GM23338 (cell line): ENCODE measurements at regions not wholly inside any gene's neighbourhood (a gene's known extent, or its start where the extent isn't known, plus 50 kb on each side); places are given as distances from the start of the nearest gene placed in this dataset.

ENCODE experiments used
- ATAC-seq: fragments of 200-7000 bp; cut with Tn5 transposase; 3 replicates; pipeline ENCODE4 v1.9.1; 2020
- DNase-seq: peaks from one replicate; pipeline ENCODE4 v3.0.0-alpha.2; 2015; ENCODE audit warnings: low spot score
- H2AFZ ChIP-seq: fragments of 200-600 bp; sonication (generic); 2 replicates; pipeline ENCODE4 v1.8.0; 2016; ENCODE audit warnings: antibody characterized with exemption, mild to moderate bottlenecking, moderate library complexity
- H3F3A ChIP-seq: fragments of 200-600 bp; sonication (generic); replicated peaks from 2 replicates; pipeline ENCODE4 v1.8.0; 2017; ENCODE audit warnings: antibody characterized with exemption, mixed run types, low read depth
- H3K27ac ChIP-seq: fragments of 200-600 bp; sonication (generic); 2 replicates; pipeline ENCODE4 v1.6.1; 2016; ENCODE audit warnings: low read depth
- H3K27me3 ChIP-seq: fragments of 200-600 bp; sonication (generic); 2 replicates; pipeline ENCODE4 v1.8.0; 2016; ENCODE audit warnings: mild to moderate bottlenecking, mixed run types, moderate library complexity; ENCODE audit not compliant: insufficient read depth
- H3K36me3 ChIP-seq: fragments of 200-600 bp; sonication (generic); 2 replicates; pipeline ENCODE4 v1.8.0; 2016; ENCODE audit warnings: mild to moderate bottlenecking; ENCODE audit not compliant: insufficient read depth
- H3K4me1 ChIP-seq: fragments of 200-600 bp; sonication (generic); 2 replicates; pipeline ENCODE4 v1.8.0; 2016; ENCODE audit warnings: mild to moderate bottlenecking, moderate library complexity; ENCODE audit not compliant: insufficient read depth
- H3K4me2 ChIP-seq: fragments of 200-600 bp; sonication (generic); 2 replicates; pipeline ENCODE4 v1.7.1; 2017; ENCODE audit warnings: mixed run types
- H3K4me3 ChIP-seq: fragments of 200-600 bp; sonication (generic); 2 replicates; pipeline ENCODE4 v1.6.1; 2016; ENCODE audit warnings: mixed run types
- H3K79me2 ChIP-seq: fragments of 200-600 bp; sonication (generic); replicated peaks from 2 replicates; pipeline ENCODE4 v1.8.0; 2017; ENCODE audit warnings: mild to moderate bottlenecking; ENCODE audit not compliant: insufficient read depth
- H3K9me2 ChIP-seq: fragments of 200-600 bp; sonication (generic); 2 replicates; pipeline ENCODE4 v1.8.0; 2017; ENCODE audit not compliant: insufficient read depth
- H4K20me1 ChIP-seq: fragments of 200-600 bp; sonication (generic); replicated peaks from 2 replicates; pipeline ENCODE4 v1.8.0; 2017; ENCODE audit warnings: mild to moderate bottlenecking; ENCODE audit not compliant: insufficient read depth
- H3K27ac Mint-ChIP-seq: 2 replicates; pipeline ENCODE4 v1.8.0; 2020; ENCODE audit warnings: inconsistent platforms, mild to moderate bottlenecking, moderate library complexity, mixed read lengths
- H3K27me3 Mint-ChIP-seq: 3 replicates; pipeline ENCODE4 v1.8.0; 2022; ENCODE audit warnings: low read depth, mild to moderate bottlenecking, moderate library complexity, mixed read lengths, inconsistent platforms; ENCODE audit not compliant: insufficient read depth, poor library complexity
- H3K36me3 Mint-ChIP-seq: 3 replicates; pipeline ENCODE4 v1.8.0; 2021; ENCODE audit warnings: low read depth, mild to moderate bottlenecking, inconsistent platforms, moderate library complexity, mixed read lengths
- H3K4me1 Mint-ChIP-seq: 3 replicates; pipeline ENCODE4 v1.8.0; 2020; ENCODE audit warnings: mild to moderate bottlenecking, inconsistent platforms, mixed read lengths
- H3K4me3 Mint-ChIP-seq: 3 replicates; pipeline ENCODE4 v1.8.0; 2021; ENCODE audit warnings: moderate library complexity, mild to moderate bottlenecking, inconsistent platforms, mixed read lengths
- H3K9me3 Mint-ChIP-seq: 3 replicates; pipeline ENCODE4 v1.8.0; 2020; ENCODE audit warnings: moderate library complexity, mild to moderate bottlenecking, inconsistent platforms, mixed read lengths
- EZH2 ChIP-seq: fragments of 200-600 bp; sonication (generic); IDR thresholded peaks from one replicate; pipeline ENCODE4 v1.8.0; 2017; ENCODE audit warnings: antibody characterized with exemption, mild to moderate bottlenecking, low read depth; ENCODE audit not compliant: unreplicated experiment
- EZH2phosphoT487 ChIP-seq: fragments of 200-600 bp; sonication (generic); IDR thresholded peaks from one replicate; pipeline ENCODE4 v1.8.1; 2018; ENCODE audit warnings: antibody characterized with exemption; ENCODE audit not compliant: unreplicated experiment
- JUNB ChIP-seq: IDR thresholded peaks from one replicate; pipeline ENCODE4 v1.6.1; 2016; ENCODE audit warnings: antibody characterized with exemption; ENCODE audit not compliant: unreplicated experiment
- POLR2AphosphoS5 ChIP-seq: IDR thresholded peaks from 2 replicates; pipeline ENCODE4 v1.6.1; 2016; ENCODE audit warnings: antibody characterized with exemption, low read depth
- ZNF114 ChIP-seq: fragments of 250-450 bp; sonication (Bioruptor Pico); IDR thresholded peaks from 2 replicates; pipeline ENCODE4 v1.5.0; 2020; ENCODE audit warnings: mild to moderate bottlenecking, moderate library complexity
- TF ChIP-seq, protein P1 (sequence below), 2 experiments: fragments of 200-600 bp in 1 of 2; sonication (generic) in 1 of 2; conservative IDR thresholded peaks; 2 replicates each; pipeline versions ENCODE4 v1.5.1 to v1.6.1; 2016 to 2017; ENCODE audit warnings: antibody characterized with exemption in 2 of 2, low read depth in 2 of 2, mild to moderate bottlenecking in 2 of 2, moderate library complexity in 1 of 2
- TF ChIP-seq, protein P2 (sequence below): IDR thresholded peaks from 2 replicates; pipeline ENCODE4 v1.6.1; 2016; ENCODE audit warnings: antibody characterized with exemption
- TF ChIP-seq, protein P3 (sequence below): IDR thresholded peaks from one replicate; pipeline ENCODE4 v1.6.1; 2018; ENCODE audit warnings: antibody characterized with exemption; ENCODE audit not compliant: unreplicated experiment

DNA sequence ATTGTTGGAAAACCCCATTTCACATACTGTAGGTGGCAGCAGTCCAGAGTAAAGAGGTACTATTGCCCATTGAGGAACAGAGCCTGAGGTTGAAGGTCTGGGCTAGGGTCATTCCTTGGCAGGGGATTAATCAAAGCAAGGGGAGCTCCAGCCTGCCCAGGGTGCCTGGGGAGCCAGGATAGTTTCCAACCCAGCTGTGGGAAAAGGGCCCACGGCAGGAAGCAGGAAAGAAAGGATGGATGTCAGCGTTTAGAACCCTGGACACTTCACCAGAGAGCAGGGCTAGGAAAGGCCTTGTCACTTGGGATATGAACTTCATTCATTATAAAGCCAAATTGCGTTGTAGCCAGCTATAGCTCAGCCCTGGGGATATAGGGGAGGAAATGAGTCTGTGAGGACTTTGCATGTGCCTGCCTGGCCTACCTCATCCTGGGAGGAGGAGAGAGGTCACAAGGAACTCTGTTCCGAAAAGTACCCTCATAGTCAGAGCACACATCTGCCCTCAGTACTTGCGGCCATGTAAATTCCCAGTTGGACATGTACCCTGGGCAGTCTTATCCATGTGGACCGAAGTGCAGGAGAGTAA is 140.2 kb upstream of the COPS8 start:
- Mint-ChIP-seq H3K27ac (no peak overlapping the region; the same call in 1 of the 2 replicates), H3K4me1 (peaks cover 18% of the 10 kb centered on the region), H3K36me3 (no peaks in the 10 kb centered on the region), H3K27me3 (peaks cover 7% of the 10 kb centered on the region), H3K9me3 (no peaks in the 10 kb centered on the region), H3K4me3 (no peak overlapping the region)
- TF ChIP-seq, protein P1, sequence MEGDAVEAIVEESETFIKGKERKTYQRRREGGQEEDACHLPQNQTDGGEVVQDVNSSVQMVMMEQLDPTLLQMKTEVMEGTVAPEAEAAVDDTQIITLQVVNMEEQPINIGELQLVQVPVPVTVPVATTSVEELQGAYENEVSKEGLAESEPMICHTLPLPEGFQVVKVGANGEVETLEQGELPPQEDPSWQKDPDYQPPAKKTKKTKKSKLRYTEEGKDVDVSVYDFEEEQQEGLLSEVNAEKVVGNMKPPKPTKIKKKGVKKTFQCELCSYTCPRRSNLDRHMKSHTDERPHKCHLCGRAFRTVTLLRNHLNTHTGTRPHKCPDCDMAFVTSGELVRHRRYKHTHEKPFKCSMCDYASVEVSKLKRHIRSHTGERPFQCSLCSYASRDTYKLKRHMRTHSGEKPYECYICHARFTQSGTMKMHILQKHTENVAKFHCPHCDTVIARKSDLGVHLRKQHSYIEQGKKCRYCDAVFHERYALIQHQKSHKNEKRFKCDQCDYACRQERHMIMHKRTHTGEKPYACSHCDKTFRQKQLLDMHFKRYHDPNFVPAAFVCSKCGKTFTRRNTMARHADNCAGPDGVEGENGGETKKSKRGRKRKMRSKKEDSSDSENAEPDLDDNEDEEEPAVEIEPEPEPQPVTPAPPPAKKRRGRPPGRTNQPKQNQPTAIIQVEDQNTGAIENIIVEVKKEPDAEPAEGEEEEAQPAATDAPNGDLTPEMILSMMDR (conservative IDR thresholded peaks at IDR 0.05; ENCODE audit: low read depth in 2 of 2), result 0 out of 4 replicates have a peak, but pooled peaks of 1 of the 2 experiments have one; percentile 4
- TF ChIP-seq POLR2AphosphoS5, result no peak
- peaks cover 3% of the 10 kb centered on the region; the same call in 1 of the 2 replicates for H3K9me2 ChIP-seq
- no peaks in the 10 kb centered on the region for H3K36me3 ChIP-seq
- no peaks in the 10 kb centered on the region for H3F3A ChIP-seq
- DNase-seq (no peak), ATAC-seq (no peak)
- no peaks in the 10 kb centered on the region; the same call in 1 of the 2 replicates for H3K4me1 ChIP-seq
- no peaks in the 10 kb centered on the region for H3K79me2 ChIP-seq
- no peaks in the 10 kb centered on the region for H4K20me1 ChIP-seq
- H2AFZ ChIP-seq, result no peak overlapping the region
- no peak overlapping the region for H3K4me3 ChIP-seq
- H3K27ac ChIP-seq, result no peak overlapping the region
- no peaks in the 10 kb centered on the region for H3K27me3 ChIP-seq
- H3K4me2 ChIP-seq, result no peak overlapping the region

DNA sequence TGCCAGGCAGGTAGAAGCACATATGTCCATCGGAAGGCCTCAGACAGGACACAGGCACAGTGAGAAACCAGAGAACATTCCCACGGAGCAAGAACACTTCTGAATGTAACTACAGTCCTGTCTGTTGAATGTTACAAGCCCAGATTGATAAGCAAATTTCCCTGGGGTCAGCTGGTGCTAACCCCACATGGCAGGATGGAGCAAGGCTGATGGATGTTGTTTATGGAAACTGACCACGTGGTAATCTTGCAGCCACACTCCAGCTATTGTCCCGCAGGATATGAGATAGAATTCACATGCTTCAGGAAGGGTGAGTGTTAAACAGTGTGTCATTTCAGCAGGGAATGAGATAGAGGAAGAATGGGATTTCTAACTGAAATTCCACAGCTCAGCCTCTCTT is 138.8 kb upstream of the COPS8 start:
- no peak overlapping the region for H3K27ac Mint-ChIP-seq
- TF ChIP-seq, protein P2, sequence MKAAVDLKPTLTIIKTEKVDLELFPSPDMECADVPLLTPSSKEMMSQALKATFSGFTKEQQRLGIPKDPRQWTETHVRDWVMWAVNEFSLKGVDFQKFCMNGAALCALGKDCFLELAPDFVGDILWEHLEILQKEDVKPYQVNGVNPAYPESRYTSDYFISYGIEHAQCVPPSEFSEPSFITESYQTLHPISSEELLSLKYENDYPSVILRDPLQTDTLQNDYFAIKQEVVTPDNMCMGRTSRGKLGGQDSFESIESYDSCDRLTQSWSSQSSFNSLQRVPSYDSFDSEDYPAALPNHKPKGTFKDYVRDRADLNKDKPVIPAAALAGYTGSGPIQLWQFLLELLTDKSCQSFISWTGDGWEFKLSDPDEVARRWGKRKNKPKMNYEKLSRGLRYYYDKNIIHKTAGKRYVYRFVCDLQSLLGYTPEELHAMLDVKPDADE, result no peak
- TF ChIP-seq EZH2, result no peak
- no peak overlapping the region for H3K4me3 Mint-ChIP-seq
- H3K27me3 Mint-ChIP-seq, result peaks cover 4% of the 10 kb centered on the region
- H3K4me1 Mint-ChIP-seq, result peaks cover 15% of the 10 kb centered on the region
- DNase-seq (no peak), ATAC-seq (no peak)
- H3K27ac ChIP-seq, result no peak overlapping the region
- H2AFZ ChIP-seq, result no peak overlapping the region
- no peak overlapping the region for H3K4me2 ChIP-seq
- H3K36me3 Mint-ChIP-seq, result peaks cover 8% of the 10 kb centered on the region; the same call in 2 of the 3 replicates
- H3K9me2 ChIP-seq, result peaks cover 3% of the 10 kb centered on the region; the same call in 1 of the 2 replicates
- no peaks in the 10 kb centered on the region for H3K79me2 ChIP-seq
- H3K4me1 ChIP-seq, result no peaks in the 10 kb centered on the region; the same call in 1 of the 2 replicates
- H3F3A ChIP-seq, result no peaks in the 10 kb centered on the region
- H4K20me1 ChIP-seq, result no peaks in the 10 kb centered on the region
- no peaks in the 10 kb centered on the region for H3K36me3 ChIP-seq
- no peaks in the 10 kb centered on the region for H3K27me3 ChIP-seq
- peaks cover 10% of the 10 kb centered on the region for H3K9me3 Mint-ChIP-seq
- no peak overlapping the region for H3K4me3 ChIP-seq

DNA sequence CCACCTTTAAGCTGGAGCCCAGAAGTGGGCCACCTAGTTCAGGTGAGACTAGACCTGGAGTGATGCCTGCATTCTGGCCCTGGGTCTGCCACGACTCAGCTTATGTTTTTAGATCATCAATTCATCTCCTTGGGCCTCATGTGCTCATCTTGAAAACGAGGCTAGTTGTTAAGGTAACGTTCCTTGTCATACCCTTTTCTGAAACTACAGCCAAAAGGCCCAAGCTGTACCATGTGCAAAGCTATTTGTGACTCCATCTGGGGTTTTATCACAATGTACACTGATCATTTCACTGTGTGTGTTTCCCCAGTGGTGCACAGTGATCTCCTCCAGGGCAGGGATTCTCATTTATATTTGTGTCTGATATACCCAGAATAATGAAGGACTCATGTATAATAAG is 138.4 kb upstream of the COPS8 start:
- DNase-seq, result no peak
- Mint-ChIP-seq H3K9me3 (peaks cover 13% of the 10 kb centered on the region), H3K36me3 (peaks cover 11% of the 10 kb centered on the region; the same call in 2 of the 3 replicates), H3K27me3 (peaks cover 4% of the 10 kb centered on the region), H3K27ac (no peak overlapping the region), H3K4me1 (peaks cover 15% of the 10 kb centered on the region), H3K4me3 (no peak overlapping the region)
- no peaks in the 10 kb centered on the region for H4K20me1 ChIP-seq
- H3K79me2 ChIP-seq, result no peaks in the 10 kb centered on the region
- peaks cover 3% of the 10 kb centered on the region; the same call in 1 of the 2 replicates for H3K9me2 ChIP-seq
- no peak overlapping the region for H3K27ac ChIP-seq
- ATAC-seq, result no peak
- H3K4me2 ChIP-seq, result no peak overlapping the region
- H3F3A ChIP-seq, result no peaks in the 10 kb centered on the region
- no peaks in the 10 kb centered on the region for H3K36me3 ChIP-seq
- no peaks in the 10 kb centered on the region for H3K27me3 ChIP-seq
- no peak overlapping the region for H3K4me3 ChIP-seq
- H3K4me1 ChIP-seq, result no peaks in the 10 kb centered on the region; the same call in 1 of the 2 replicates
- no peak overlapping the region for H2AFZ ChIP-seq
- TF ChIP-seq, protein P1 (conservative IDR thresholded peaks at IDR 0.05; ENCODE audit: low read depth in 2 of 2), result no peak
- TF ChIP-seq, protein P2, result no peak
- TF ChIP-seq EZH2, result no peak
- TF ChIP-seq, protein P3, sequence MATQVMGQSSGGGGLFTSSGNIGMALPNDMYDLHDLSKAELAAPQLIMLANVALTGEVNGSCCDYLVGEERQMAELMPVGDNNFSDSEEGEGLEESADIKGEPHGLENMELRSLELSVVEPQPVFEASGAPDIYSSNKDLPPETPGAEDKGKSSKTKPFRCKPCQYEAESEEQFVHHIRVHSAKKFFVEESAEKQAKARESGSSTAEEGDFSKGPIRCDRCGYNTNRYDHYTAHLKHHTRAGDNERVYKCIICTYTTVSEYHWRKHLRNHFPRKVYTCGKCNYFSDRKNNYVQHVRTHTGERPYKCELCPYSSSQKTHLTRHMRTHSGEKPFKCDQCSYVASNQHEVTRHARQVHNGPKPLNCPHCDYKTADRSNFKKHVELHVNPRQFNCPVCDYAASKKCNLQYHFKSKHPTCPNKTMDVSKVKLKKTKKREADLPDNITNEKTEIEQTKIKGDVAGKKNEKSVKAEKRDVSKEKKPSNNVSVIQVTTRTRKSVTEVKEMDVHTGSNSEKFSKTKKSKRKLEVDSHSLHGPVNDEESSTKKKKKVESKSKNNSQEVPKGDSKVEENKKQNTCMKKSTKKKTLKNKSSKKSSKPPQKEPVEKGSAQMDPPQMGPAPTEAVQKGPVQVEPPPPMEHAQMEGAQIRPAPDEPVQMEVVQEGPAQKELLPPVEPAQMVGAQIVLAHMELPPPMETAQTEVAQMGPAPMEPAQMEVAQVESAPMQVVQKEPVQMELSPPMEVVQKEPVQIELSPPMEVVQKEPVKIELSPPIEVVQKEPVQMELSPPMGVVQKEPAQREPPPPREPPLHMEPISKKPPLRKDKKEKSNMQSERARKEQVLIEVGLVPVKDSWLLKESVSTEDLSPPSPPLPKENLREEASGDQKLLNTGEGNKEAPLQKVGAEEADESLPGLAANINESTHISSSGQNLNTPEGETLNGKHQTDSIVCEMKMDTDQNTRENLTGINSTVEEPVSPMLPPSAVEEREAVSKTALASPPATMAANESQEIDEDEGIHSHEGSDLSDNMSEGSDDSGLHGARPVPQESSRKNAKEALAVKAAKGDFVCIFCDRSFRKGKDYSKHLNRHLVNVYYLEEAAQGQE, result no peak
- TF ChIP-seq JUNB, result no peak
- no peak for TF ChIP-seq EZH2phosphoT487
- TF ChIP-seq ZNF114, result no peak
